K562 (cell line): ENCODE measurements at regions not wholly inside any gene's neighbourhood (a gene's known extent, or its start where the extent isn't known, plus 50 kb on each side); places are given as distances from the start of the nearest gene placed in this dataset.

Source experiments
- CHD2 ChIP-seq: IDR thresholded peaks from 2 replicates; pipeline ENCODE4 v1.6.1; 2011; ENCODE audit warnings: low read depth, low read length
- DNMT1 ChIP-seq: fragments of 450-650 bp; IDR thresholded peaks from 2 replicates; pipeline ENCODE4 v1.6.1; 2016; ENCODE audit warnings: antibody characterized with exemption, mild to moderate bottlenecking
- EZH2 ChIP-seq: IDR thresholded peaks from 2 replicates; pipeline ENCODE4 v1.6.1; 2012; ENCODE audit warnings: low read depth, mild to moderate bottlenecking, inconsistent platforms, low read length, borderline replicate concordance
- JUND ChIP-seq, 2 experiments: IDR thresholded peaks; 2 replicates in 1 of 2; 3 replicates in 1 of 2; pipeline ENCODE4 v1.6.1; 2011; ENCODE audit warnings: borderline replicate concordance in 2 of 2, low read depth in 2 of 2, low read length in 2 of 2, improper control_type of control experiment in 1 of 2, missing biosample characterization in 1 of 2, missing genetic modification characterization in 1 of 2, missing genetic modification reagents in 1 of 2
- KLF6 ChIP-seq: fragments of 250-450 bp; sonication (Bioruptor Pico); IDR thresholded peaks from 2 replicates; pipeline ENCODE4 v1.4.0; 2020; ENCODE audit warnings: mild to moderate bottlenecking, moderate library complexity, borderline replicate concordance
- MCM5 ChIP-seq: fragments of 450-650 bp; IDR thresholded peaks from 2 replicates; pipeline ENCODE4 v1.6.1; 2016; ENCODE audit warnings: low read depth
- SMARCA4 ChIP-seq: fragments of 450-650 bp; IDR thresholded peaks from 2 replicates; pipeline ENCODE4 v1.6.1; 2016
- XRCC5 ChIP-seq: fragments of 200-400 bp; formaldehyde crosslinking; IDR thresholded peaks from 2 replicates; pipeline ENCODE4 v1.6.1; 2017; ENCODE audit warnings: low read depth, mild to moderate bottlenecking, low read length
- YY1 ChIP-seq, 3 experiments: IDR thresholded peaks; 2 replicates each; pipeline ENCODE4 v1.6.1; 2011; ENCODE audit warnings: low read length in 2 of 3, mild to moderate bottlenecking in 2 of 3, moderate library complexity in 2 of 3, borderline replicate concordance in 1 of 3, control low read depth in 1 of 3, low read depth in 1 of 3; ENCODE audit not compliant: insufficient read depth in 3 of 3, insufficient replicate concordance in 2 of 3, control insufficient read depth in 1 of 3, insufficient read length in 1 of 3; ENCODE audit errors: extremely low read depth in 1 of 3
- ZSCAN32 ChIP-seq: fragments of 450-650 bp; formaldehyde crosslinking; IDR thresholded peaks from 2 replicates; pipeline ENCODE4 v1.4.0; 2020; ENCODE audit warnings: mild to moderate bottlenecking, moderate library complexity
- TF ChIP-seq, protein P1 (sequence below), 2 experiments: IDR thresholded peaks in 1 of 2; conservative IDR thresholded peaks in 1 of 2; 2 replicates each; pipeline ENCODE4 v1.6.1; 2016; ENCODE audit warnings: low read depth in 2 of 2, mild to moderate bottlenecking in 1 of 2, missing compliant biosample characterization in 1 of 2, missing genetic modification characterization in 1 of 2, moderate library complexity in 1 of 2
- TF ChIP-seq, protein P2 (sequence below), 3 experiments: IDR thresholded peaks in 2 of 3; conservative IDR thresholded peaks in 1 of 3; 2 replicates each; pipeline ENCODE4 v1.5.1; 2011 to 2012; ENCODE audit warnings: low read length in 3 of 3, mild to moderate bottlenecking in 3 of 3, control low read depth in 2 of 3, improper control_type of control experiment in 1 of 3, inconsistent platforms in 1 of 3, low read depth in 1 of 3, mixed read lengths in 1 of 3, moderate library complexity in 1 of 3; ENCODE audit not compliant: insufficient read depth in 2 of 3

DNA sequence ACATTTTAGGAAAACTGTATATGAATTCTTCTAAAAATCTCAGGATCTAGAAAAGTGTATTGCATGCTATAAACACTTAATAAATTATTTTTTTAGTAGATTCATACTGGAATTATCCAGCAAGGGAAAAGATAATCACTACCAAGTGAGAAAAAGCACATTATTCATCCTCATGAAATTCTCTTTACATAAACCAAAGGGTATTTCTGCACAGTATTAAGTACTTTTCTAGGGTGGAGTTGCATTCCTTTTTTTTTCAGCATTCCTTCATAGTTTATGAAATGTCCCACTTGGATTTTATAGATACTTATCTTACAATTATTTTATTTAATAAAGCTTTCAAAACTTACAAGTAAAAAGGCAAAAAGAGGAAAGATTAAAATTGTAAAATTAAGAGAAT lies 403.3 kb downstream of the HGF start:
- TF ChIP-seq ZSCAN32 (CRISPR knock-in tag) (no peak), KLF6 (CRISPR knock-in tag) (no peak), XRCC5 (no peak), MCM5 (no peak), EZH2 (no peak), YY1 (IDR thresholded peaks at IDR 0.05; ENCODE audit: borderline replicate concordance in 1 of 3, control insufficient read depth in 1 of 3, extremely low read depth in 1 of 3, insufficient read depth in 3 of 3, insufficient read length in 1 of 3, insufficient replicate concordance in 2 of 3, low read depth in 1 of 3, low read length in 2 of 3) (no peak), SMARCA4 (no peak), CHD2 (no peak), JUND (IDR thresholded peaks at IDR 0.05; ENCODE audit: borderline replicate concordance, low read depth, low read length) (no peak), JUND (tag; IDR thresholded peaks at IDR 0.05; ENCODE audit: borderline replicate concordance, low read depth, low read length) (no peak), DNMT1 (no peak)
- TF ChIP-seq, protein P1, sequence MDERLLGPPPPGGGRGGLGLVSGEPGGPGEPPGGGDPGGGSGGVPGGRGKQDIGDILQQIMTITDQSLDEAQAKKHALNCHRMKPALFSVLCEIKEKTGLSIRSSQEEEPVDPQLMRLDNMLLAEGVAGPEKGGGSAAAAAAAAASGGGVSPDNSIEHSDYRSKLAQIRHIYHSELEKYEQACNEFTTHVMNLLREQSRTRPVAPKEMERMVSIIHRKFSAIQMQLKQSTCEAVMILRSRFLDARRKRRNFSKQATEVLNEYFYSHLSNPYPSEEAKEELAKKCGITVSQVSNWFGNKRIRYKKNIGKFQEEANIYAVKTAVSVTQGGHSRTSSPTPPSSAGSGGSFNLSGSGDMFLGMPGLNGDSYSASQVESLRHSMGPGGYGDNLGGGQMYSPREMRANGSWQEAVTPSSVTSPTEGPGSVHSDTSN (CRISPR knock-in tag; IDR thresholded peaks at IDR 0.05; ENCODE audit: low read depth) = no peak
- TF ChIP-seq, protein P1 (tag; conservative IDR thresholded peaks at IDR 0.05; ENCODE audit: low read depth) = no peak
- TF ChIP-seq, protein P2, sequence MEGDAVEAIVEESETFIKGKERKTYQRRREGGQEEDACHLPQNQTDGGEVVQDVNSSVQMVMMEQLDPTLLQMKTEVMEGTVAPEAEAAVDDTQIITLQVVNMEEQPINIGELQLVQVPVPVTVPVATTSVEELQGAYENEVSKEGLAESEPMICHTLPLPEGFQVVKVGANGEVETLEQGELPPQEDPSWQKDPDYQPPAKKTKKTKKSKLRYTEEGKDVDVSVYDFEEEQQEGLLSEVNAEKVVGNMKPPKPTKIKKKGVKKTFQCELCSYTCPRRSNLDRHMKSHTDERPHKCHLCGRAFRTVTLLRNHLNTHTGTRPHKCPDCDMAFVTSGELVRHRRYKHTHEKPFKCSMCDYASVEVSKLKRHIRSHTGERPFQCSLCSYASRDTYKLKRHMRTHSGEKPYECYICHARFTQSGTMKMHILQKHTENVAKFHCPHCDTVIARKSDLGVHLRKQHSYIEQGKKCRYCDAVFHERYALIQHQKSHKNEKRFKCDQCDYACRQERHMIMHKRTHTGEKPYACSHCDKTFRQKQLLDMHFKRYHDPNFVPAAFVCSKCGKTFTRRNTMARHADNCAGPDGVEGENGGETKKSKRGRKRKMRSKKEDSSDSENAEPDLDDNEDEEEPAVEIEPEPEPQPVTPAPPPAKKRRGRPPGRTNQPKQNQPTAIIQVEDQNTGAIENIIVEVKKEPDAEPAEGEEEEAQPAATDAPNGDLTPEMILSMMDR (IDR thresholded peaks at IDR 0.05 in 2 of 3, conservative IDR thresholded peaks at IDR 0.05 in 1 of 3; ENCODE audit: insufficient read depth in 2 of 3, low read depth in 1 of 3, low read length in 3 of 3) = no peak
